CD4-positive, alpha-beta T cell (primary cell): ENCODE measurements at regions not wholly inside any gene's neighbourhood (a gene's known extent, or its start where the extent isn't known, plus 50 kb on each side); places are given as distances from the start of the nearest gene placed in this dataset.

ENCODE experiments used
- ATAC-seq: fragments of 200-7000 bp; cut with Tn5 transposase; one replicate; pipeline ENCODE4 v1.10.0; 2022; ENCODE audit warnings: mild to moderate bottlenecking; ENCODE audit not compliant: poor library complexity
- CTCF ChIA-PET: fragments of 350-600 bp; sonication (Branson Sonifier 250); formaldehyde crosslinking; loops from one replicate; lab custom pipeline; 2021; ENCODE audit warnings: antibody characterized with exemption, inconsistent platforms; lab: Charles Lee
- POLR2A ChIA-PET: fragments of 350-600 bp; sonication (Branson Sonifier 250); formaldehyde crosslinking; loops from one replicate; lab custom pipeline; 2021; ENCODE audit warnings: antibody characterized with exemption, inconsistent platforms; lab: Charles Lee
- DNase-seq, 14 experiments: peaks; one replicate each; pipeline ENCODE4 v3.0.0-alpha.2; 2013 to 2020; ENCODE audit warnings: mixed read lengths in 2 of 14
- H3K27ac ChIP-seq, 2 donors: one replicate each; pipeline versions ENCODE4 v1.5.1 to v1.7.0; 2013; ENCODE audit warnings: low read length in 2 of 2, low read depth in 1 of 2, mild to moderate bottlenecking in 1 of 2
- H3K27me3 ChIP-seq, 2 experiments: 1 replicate in 1 of 2; 2 replicates in 1 of 2; pipeline versions ENCODE4 v1.6.1 to v1.7.0; 2013; ENCODE audit warnings: low read length in 2 of 2, control low read depth in 1 of 2, mild to moderate bottlenecking in 1 of 2, moderate library complexity in 1 of 2; ENCODE audit not compliant: insufficient read depth in 2 of 2, control insufficient read depth in 1 of 2
- H3K36me3 ChIP-seq: one replicate; pipeline ENCODE4 v1.6.1; 2013; ENCODE audit warnings: low read length, control low read depth; ENCODE audit not compliant: insufficient read depth
- H3K4me1 ChIP-seq: one replicate; pipeline ENCODE4 v1.6.1; 2013; ENCODE audit warnings: low read length, control low read depth; ENCODE audit not compliant: insufficient read depth
- H3K4me3 ChIP-seq: one replicate; pipeline ENCODE4 v1.5.1; 2013; ENCODE audit warnings: mild to moderate bottlenecking, low read length, moderate library complexity
- H3K9me3 ChIP-seq, 2 experiments: 1 replicate in 1 of 2; 2 replicates in 1 of 2; pipeline versions ENCODE4 v1.6.1 to v1.7.0; 2013; ENCODE audit warnings: low read length in 2 of 2, mild to moderate bottlenecking in 2 of 2, control low read depth in 1 of 2, moderate library complexity in 1 of 2; ENCODE audit not compliant: control insufficient read depth in 1 of 2, insufficient read depth in 1 of 2
- H3K27ac Mint-ChIP-seq: one replicate; pipeline ENCODE4 v1.8.0; 2020; ENCODE audit warnings: mixed read lengths
- H3K27me3 Mint-ChIP-seq: one replicate; pipeline ENCODE4 v1.8.0; 2021; ENCODE audit warnings: mixed read lengths
- H3K36me3 Mint-ChIP-seq: one replicate; pipeline ENCODE4 v1.8.0; 2021; ENCODE audit warnings: low read depth, mixed read lengths
- H3K4me1 Mint-ChIP-seq: one replicate; pipeline ENCODE4 v1.8.0; 2021; ENCODE audit warnings: low read depth, mixed read lengths
- H3K4me3 Mint-ChIP-seq: one replicate; pipeline ENCODE4 v1.8.0; 2020; ENCODE audit warnings: mild to moderate bottlenecking, mixed read lengths
- H3K9me3 Mint-ChIP-seq: one replicate; pipeline ENCODE4 v1.8.0; 2020; ENCODE audit warnings: mixed read lengths
- intact Hi-C, 2 experiments: fragments of 100-400 bp; cut with DNase I in 1 of 2; cut with micrococcal nuclease in 1 of 2; formaldehyde crosslinking; loops; one replicate each; pipeline versions ENCODE4 v1.15.1 to v1.9.0; 2023 to 2025; cut with DNase I, micrococcal nuclease
- TF ChIP-seq, protein P1 (sequence below): fragments of 200-600 bp; IDR thresholded peaks from one replicate; pipeline ENCODE4 v1.8.0; 2022; ENCODE audit warnings: antibody characterized with exemption, mild to moderate bottlenecking

DNA sequence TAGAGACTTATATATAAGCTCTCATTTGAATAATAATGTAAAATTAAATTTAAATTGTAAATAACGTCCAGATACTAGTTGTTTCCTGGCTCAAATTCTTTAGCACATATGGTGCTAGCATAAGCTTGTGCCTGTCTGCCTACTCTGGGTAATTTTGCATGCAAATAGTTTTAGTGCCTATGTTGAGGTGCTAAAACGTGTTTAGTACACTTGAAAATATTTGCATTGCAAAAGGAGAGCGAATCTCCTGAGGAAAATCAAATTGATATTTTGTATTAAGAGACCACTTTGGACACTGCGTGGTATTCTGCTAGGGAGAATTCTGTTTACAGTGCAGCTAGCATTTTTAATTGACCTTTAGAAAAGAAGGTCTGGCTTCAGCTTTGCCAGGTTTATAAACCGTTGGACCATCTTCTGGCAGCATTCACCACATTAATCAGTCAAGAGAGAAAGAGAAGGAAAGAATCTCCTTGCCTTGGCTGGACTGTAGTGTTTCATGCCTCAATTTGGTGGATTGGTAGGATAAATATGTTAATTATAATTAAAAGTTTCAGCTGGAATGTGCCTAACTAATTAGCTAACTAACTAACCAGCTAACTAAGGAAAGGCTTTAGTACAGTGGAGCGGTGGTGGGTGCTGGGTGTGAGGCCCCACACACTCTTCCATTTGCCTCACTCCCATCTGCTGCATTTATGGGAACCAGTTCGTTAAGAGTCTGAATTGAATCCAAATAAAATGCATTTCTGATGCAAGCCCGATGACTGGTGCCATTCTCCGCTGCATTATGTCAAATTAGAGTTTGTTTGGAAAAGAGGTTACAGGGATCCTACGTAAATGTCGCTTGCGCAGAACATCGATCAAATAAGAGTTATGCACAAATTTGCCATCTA, 150.1 kb upstream of the MPDZ start:
- intact Hi-C loops: loop anchor here (10.0 kb wide), 2 partner anchors 725 to 1335 kb away; no protein-coding TSS in a partner anchor
- Mint-ChIP-seq H3K4me3 (no peak overlapping the region), H3K27ac (no peak overlapping the region), H3K9me3 (no peaks in the 10 kb centered on the region), H3K36me3 (no peaks in the 10 kb centered on the region), H3K27me3 (no peaks in the 10 kb centered on the region), H3K4me1 (no peaks in the 10 kb centered on the region)
- Histone ChIP-seq H3K36me3 (no peaks in the 10 kb centered on the region), H3K9me3 (peaks cover 0 to 4% of the 10 kb centered on the region in 2 experiments), H3K4me3 (no peak overlapping the region), H3K4me1 (no peaks in the 10 kb centered on the region), H3K27me3 (no peaks in the 10 kb centered on the region), H3K27ac (no peak overlapping the region)
- ATAC-seq (no peak), DNase-seq (no peak)
- POLR2A ChIA-PET: no interaction called here
- TF ChIP-seq, protein P1, sequence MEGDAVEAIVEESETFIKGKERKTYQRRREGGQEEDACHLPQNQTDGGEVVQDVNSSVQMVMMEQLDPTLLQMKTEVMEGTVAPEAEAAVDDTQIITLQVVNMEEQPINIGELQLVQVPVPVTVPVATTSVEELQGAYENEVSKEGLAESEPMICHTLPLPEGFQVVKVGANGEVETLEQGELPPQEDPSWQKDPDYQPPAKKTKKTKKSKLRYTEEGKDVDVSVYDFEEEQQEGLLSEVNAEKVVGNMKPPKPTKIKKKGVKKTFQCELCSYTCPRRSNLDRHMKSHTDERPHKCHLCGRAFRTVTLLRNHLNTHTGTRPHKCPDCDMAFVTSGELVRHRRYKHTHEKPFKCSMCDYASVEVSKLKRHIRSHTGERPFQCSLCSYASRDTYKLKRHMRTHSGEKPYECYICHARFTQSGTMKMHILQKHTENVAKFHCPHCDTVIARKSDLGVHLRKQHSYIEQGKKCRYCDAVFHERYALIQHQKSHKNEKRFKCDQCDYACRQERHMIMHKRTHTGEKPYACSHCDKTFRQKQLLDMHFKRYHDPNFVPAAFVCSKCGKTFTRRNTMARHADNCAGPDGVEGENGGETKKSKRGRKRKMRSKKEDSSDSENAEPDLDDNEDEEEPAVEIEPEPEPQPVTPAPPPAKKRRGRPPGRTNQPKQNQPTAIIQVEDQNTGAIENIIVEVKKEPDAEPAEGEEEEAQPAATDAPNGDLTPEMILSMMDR: no peak
- CTCF ChIA-PET: interaction anchor here (1.5 kb wide), 1 partner anchor 11 kb away, joined by 3 read pairs; no protein-coding TSS in a partner anchor

DNA sequence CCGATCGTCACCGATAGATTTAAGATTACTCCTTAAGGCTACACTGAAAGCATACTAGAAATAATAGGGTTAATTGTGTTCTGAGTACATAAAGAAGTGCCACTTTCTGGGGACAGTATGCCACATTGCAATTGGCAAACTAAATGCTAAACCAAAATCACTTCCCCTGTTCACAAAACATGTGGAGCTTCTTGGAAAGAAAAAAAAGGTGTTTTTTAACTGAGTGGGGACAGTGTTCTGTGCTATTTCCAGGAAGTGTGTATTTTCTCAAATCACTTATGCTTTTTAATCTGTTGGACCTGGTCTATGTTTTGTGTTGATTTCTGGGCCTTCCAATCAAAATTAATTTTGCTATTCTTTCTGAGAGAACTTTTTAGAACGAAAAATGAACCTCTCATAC, 149.3 kb upstream of the MPDZ start:
- peaks cover 2% of the 10 kb centered on the region for H3K9me3 Mint-ChIP-seq
- POLR2A ChIA-PET: no interaction called here
- H3K36me3 ChIP-seq: no peaks in the 10 kb centered on the region
- ATAC-seq: no peak
- no peak for DNase-seq
- no peaks in the 10 kb centered on the region for H3K27me3 Mint-ChIP-seq
- H3K36me3 Mint-ChIP-seq: no peaks in the 10 kb centered on the region
- H3K9me3 ChIP-seq: peaks cover 0 to 4% of the 10 kb centered on the region in 2 experiments
- no peaks in the 10 kb centered on the region for H3K27me3 ChIP-seq
- H3K27ac Mint-ChIP-seq: no peak overlapping the region
- H3K4me3 Mint-ChIP-seq: no peak overlapping the region
- no peaks in the 10 kb centered on the region for H3K4me1 ChIP-seq
- intact Hi-C loops: loop anchor here (10.0 kb wide), 2 partner anchors 726 to 1336 kb away; no protein-coding TSS in a partner anchor
- H3K27ac ChIP-seq: no peak overlapping the region
- CTCF ChIA-PET: interaction anchor here (1.5 kb wide), 1 partner anchor 10 kb away, joined by 3 read pairs; no protein-coding TSS in a partner anchor
- TF ChIP-seq, protein P1: no peak
- no peaks in the 10 kb centered on the region for H3K4me1 Mint-ChIP-seq
- H3K4me3 ChIP-seq: no peak overlapping the region

DNA sequence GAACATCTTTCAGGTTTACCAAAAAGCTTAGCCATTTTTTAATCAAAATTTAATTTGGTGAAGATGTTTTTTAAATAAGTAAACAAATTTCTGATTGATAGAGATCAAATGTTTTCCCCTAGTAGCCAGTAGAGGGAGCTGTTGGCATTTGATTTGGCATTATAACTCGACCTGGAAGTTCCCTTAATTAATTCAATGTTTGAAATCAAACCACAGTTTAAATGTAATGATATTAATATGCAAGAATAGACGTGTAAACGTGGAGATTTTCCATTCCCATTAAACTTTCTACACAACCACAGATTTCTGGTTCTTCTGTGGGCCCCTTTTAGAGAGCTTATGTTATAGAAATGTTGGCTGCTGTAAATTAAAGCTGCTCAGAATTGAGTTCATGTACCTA, 148.1 kb upstream of the MPDZ start:
- ATAC-seq: no peak
- peaks cover 2% of the 10 kb centered on the region for H3K9me3 Mint-ChIP-seq
- TF ChIP-seq, protein P1: peak; percentile 52
- Histone ChIP-seq H3K4me1 (no peaks in the 10 kb centered on the region), H3K4me3 (no peak overlapping the region), H3K9me3 (peaks cover 0 to 4% of the 10 kb centered on the region in 2 experiments), H3K36me3 (no peaks in the 10 kb centered on the region), H3K27me3 (no peaks in the 10 kb centered on the region), H3K27ac (no peak overlapping the region)
- no peaks in the 10 kb centered on the region for H3K36me3 Mint-ChIP-seq
- no peaks in the 10 kb centered on the region for H3K27me3 Mint-ChIP-seq
- CTCF ChIA-PET: interaction anchor here (1.2 to 1.4 kb wide), 2 partner anchors 926 to 1340 kb away, joined by 3 to 6 read pairs; no protein-coding TSS in a partner anchor
- H3K27ac Mint-ChIP-seq: no peak overlapping the region
- peak in 3 of 14 experiments; percentile 20 to 42 (median 26) for DNase-seq
- POLR2A ChIA-PET: no interaction called here
- intact Hi-C loops: loop anchor here (10.0 kb wide), 2 partner anchors 727 to 1337 kb away; no protein-coding TSS in a partner anchor
- H3K4me1 Mint-ChIP-seq: no peaks in the 10 kb centered on the region
- H3K4me3 Mint-ChIP-seq: no peak overlapping the region
